ENCODE measurements at regions not wholly inside any gene's neighbourhood (a gene's known extent, or its start where the extent isn't known, plus 50 kb on each side); places are given as distances from the start of the nearest gene placed in this dataset.
A peak's percentile ranks its signal among the peaks of the same experiment; 100 is the strongest.
"Not testable (repeated sequence)": the region's sequence is repeated elsewhere in the genome, so short reads cannot be mapped to it uniquely, and the experiment has no call there.

DNA sequence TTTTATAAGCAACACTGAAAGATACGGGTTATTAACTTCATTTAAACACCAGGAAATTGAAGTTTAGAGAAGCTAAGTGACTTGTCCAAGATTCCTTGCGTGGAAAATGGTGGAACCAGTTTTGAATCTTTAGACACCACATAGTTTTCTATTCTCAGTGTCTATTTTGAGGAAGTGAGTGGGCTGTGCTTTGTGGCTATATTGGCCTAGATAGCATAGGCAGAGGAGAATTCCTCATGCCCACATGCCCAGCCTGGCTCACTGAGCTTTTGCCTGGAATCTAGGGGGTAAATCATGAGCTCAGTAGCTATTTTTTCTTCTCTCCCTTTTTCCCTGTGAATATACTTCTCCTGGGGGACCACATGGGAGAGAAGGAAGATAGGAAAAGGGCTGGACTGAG is 431.3 kb downstream of the HS3ST3B1 start:
- no peak for DNase-seq (ENCODE audit: low spot score)

DNA sequence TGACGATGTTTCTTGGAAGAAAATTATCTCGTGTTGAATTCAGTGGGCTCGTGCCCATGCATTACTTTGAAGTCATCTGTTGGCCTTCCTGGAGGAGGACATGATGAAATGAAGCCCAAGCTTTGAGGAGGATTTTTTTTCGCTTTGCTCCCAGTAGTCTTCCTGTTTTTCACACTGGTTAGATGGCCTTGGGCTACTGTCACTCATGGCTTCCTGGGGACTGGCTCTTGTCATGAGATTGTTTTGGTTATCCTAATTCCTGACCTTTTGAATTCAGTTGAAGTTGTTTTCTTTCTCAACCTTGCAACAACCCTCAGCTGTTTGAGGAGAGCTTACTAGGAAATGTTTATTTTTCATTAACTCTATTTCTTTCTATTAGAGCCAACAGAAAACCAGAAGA is 430.7 kb downstream of the HS3ST3B1 start:
- no peak for DNase-seq (ENCODE audit: low spot score)

DNA sequence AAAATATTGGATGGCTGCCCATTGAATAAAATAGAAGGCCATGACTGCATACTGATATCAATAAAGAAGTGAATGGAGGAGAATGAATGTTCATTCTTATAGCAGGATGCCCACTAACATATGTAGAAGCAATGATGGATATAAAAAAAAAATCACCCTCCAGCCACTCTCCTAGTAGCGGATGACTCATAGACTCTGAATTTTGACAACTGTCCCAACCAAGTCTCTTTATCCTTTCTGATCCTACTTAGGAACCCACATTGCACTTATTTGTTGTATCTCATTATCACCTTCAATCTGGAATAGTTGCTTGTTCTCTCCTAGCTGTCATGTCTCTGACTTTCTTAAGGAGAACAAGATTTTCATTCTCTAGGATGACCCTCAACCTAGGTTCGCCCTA is 429.9 kb downstream of the HS3ST3B1 start:
- no peak for DNase-seq (ENCODE audit: low spot score)

DNA sequence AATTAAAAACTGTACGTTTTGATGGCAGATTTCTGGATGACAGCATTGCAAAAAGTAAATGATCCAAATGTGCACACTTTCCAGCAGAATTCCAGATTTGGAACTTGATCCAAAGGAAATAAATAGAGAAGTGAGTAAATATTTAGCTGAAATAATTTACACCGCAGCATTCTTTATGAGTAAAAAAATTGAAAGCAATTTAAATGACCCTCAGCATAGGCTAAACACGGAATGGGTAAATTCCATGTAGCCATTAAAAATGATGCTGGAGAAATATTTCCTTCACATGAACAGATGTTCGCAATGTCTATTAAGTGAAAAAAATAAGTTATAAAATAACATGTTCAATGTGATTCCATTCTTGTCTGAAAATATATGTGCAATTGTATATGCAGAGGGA is 424.8 kb downstream of the HS3ST3B1 start:
- DNase-seq (ENCODE audit: low spot score): no peak

DNA sequence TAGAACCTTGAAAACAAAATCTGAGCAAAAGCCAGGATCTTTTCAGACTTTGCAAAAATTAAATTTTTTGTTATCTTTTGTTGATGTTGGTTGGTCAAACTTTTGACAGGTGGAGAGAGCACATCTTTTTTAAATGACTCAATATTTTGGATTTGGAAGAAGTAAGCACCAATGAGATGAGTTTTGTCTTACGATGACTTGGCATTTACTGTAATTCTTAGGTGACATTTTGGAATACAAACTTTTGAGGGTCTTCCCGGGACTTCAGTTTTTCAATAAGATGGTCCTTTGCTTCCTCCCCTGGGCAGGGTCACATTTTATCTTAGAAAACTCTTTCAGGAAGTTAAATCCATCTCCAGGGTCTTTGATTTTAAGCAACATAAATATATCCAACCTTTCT is 423.9 kb downstream of the HS3ST3B1 start:
- DNase-seq (ENCODE audit: low spot score): no peak

DNA sequence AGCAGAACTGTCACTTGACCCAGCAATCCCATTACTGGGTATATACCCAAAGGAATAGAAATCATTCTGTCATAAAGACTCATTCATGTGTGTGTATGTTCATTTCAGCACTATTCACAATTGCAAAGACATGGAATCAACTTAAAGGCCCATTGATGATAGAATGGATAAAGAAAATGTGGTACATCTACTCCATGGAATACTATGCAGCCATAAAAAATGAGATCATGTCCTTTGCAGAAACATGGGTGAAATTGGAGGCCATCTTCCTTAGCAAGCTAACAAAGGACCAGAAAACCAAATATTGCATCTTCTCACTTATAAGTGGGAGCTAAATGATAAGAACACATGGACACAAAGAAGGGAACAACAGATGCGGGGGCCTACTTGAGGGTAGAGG is 422.5 kb downstream of the HS3ST3B1 start:
- DNase-seq (ENCODE audit: low spot score): not testable (repeated sequence)

DNA sequence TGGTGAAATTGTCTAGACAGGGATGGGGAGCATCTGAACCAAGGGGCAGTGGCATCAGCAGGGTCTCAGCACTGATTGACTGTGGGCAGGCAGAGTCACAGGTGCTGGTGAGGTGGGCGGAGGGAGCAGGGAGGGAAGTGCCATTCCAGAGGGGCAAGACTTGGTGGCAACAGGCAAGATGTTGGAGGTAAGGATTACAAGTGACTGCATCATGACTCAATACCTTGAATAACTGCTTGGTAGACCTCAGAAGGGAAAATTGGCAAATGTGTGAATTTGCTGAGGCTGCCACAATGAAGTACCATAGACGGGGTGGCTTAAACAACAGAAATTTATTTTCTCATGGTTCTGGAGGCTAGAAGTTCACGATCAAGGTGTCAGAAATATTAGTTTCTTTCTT is 419.1 kb downstream of the HS3ST3B1 start:
- DNase-seq (ENCODE audit: low spot score): no peak

DNA sequence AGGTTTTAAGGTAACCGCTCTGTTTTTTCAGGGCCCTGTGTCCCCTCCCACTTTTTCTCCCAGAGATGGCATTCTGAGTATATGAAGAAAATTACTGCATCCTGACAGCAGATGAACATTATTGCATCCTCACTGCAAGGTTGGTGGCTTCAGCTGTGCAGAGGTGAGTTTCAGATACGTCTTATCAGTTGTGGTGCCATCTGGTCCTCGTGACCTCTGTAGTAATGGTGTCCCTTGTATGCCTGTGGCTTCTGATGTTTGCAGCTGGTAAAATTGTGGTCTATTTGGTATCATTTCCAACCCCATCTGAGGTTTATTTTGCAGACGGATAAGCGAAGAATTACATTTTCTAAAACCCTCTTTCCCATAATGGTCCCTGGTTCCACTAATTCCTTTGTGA is 417.0 kb downstream of the HS3ST3B1 start:
- no peak for DNase-seq (ENCODE audit: low spot score)

DNA sequence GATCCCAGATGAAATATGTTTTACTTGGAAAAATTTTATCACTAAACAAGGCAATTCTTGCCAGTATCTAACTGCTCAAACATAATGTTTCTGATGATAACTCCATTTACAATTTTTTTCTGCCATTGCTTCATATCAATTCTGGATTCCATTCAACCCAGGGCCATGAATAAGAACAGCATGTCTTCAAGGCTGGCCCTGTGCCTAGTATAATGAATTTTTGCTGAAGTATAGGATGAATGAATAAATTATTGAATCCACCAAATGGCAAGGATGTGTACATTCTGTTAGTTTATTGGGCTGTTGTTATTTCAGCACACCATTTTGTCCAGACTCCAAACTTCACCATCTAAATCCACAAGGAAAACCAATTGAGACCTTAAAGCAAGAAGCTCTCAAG is 414.7 kb downstream of the HS3ST3B1 start:
- DNase-seq (ENCODE audit: low spot score): no peak

DNA sequence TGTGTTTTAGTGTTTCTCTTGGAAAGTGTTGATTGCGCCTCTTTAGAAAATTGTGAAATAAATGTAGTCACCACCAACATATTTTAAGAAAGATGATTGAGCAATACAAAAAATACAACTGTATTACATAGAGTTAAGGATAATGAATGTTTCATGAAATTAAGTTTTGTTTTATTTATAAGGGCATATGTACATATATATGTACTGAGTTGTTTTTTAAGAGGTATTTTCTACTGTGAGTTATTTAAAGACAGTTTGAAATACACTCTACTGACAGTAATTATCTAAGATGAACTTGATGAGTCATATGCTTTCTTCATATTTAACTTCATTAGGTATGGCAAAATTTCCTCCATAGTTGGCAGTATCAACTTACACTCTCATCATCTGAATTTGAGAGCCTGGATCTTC is 411.7 kb downstream of the HS3ST3B1 start:
- DNase-seq (ENCODE audit: low spot score): no peak

DNA sequence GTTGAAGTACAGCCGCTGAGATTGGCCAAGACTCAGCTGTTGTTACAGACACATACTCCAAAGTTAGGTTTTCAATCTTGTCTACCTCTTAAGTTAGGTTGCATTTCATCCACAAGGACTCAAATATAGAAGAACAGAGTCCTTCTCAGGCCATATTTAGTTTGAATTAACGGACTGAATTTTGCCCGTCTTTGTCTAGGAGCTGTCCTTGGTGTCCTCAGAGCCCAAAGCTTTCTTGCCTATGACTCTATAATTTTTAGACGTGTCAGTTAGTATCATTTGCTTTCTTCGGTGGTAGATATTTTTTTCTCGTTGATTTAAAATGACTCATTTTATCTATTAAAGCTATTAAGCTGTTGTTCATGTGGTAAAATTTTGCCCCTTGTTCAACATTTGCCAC is 403.2 kb downstream of the HS3ST3B1 start:
- no peak for DNase-seq (ENCODE audit: low spot score)

DNA sequence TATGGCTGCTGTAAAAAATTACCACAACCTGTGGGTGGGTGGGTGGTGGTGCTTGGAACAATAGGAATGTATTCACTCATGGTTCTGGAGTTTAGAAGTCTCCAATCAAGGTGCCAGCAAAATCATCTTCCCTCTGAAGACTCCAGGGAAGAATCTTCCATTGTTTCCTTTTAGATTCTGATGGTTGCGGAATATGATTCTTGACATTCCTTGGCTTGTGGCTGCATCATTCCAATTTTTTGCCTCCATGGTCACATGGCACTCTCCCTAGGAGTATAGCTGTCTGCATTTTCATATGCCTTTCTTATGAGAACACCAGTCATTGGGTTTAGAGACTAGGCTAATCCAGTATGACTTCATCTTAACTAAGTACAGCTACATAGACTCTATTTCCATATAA is 401.0 kb downstream of the HS3ST3B1 start:
- no peak for DNase-seq (ENCODE audit: low spot score)

DNA sequence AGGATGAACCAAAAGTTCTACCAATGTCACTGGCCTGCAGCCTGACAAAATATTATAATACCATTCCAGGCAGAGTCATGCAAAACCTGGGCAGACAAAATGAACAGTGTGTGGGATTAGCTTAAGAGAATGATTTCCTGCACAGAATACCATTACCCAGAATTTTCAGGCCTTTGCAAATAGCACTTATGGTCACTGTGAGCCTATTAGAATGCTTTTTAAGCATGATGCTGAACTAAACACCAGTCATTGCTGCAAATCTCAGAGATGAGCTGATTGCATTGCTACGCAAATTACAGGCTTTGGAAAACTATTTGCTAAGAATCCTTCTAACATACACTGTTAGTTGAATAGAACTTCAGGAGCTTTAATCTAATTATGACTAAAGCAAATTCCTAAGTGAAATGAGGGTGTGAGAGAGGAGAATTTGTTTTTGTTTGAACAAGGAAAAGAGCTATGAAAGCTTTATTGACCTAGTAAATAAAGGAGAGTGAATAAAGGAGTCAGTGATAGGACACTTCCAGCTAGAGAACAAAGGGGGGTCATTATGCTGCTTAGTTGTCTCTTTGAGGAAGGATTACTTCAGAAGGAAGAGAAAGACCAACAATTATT is 398.8 kb downstream of the HS3ST3B1 start:
- peak; percentile 58 for DNase-seq (ENCODE audit: low spot score)

DNA sequence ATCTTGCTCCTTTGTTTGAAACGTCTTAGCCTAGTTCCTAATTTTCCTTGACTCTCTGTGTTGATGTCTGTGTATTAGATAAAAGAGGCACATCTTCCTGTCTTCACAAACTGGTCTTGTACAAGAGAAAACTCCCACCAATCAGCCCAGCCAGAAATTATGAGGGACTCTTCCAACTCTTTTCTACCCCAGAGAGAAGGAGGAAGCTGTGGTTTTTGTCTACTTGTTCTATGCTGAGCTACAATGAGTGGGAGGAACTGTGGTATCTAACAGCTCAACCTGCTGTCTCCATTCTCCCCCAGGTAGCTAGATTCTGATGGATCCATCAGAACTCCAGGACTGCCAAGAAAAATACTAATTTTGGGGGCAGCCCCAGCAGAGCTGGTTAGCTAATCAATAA is 392.5 kb downstream of the HS3ST3B1 start:
- DNase-seq (ENCODE audit: low spot score): no peak

DNA sequence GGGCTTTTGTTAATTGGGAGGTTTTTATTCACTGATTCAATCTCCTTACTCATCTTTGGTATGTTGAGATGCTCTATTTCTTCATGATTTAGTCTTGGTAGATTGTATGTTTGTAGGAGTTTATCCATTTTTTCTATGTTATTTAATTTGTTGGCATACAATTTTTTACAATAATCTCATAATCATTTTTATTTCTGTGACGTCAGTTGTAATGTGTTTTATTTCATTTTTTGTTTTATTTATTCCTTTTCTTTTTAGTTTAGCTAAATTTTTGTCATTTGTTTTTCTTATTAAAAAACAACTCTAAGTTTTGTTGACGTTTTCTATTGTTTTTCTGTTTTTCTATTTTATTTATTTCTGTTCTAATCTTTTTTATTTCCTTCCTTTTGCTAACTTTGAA is 389.8 kb downstream of the HS3ST3B1 start:
- no peak for DNase-seq (ENCODE audit: low spot score)

DNA sequence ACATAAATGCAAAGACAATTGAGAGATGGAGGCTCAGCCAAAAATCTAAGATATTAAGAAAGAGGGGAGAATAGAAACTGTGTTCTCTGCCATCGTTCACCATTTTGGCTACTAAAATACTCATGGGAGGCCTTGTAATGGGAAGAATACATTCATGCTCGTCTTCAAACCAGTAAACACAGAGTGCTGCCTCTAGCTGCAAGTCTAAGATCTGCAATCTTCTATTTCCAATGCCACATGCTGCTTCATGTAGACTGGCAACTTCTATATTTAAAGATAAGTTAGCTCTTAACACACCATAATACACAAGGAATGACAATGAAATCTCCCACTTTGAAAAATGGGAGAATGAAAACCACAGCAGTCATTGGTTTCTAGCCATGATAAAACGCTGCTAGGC is 387.3 kb downstream of the HS3ST3B1 start:
- DNase-seq (ENCODE audit: low spot score): peak; percentile 9

DNA sequence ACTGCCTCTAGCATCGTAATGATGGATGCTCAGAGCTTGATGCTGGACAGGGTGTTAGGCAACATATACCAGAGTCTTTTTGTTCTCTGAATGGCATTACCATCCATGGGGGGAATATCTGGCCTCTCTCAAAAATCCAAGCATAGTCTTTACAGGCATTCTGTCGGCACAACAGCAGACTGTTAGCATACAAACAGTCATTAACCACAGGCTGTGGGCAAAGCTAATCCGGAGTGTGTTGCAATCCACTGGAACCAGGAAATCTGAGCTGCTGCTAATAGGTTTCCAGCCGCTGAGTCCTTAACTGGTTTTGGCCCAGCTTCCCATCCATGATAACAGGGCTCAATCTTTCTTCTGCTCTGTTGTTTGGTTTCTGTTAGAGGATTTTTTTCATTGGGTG is 371.9 kb downstream of the HS3ST3B1 start:
- DNase-seq (ENCODE audit: low spot score): peak; percentile 39

DNA sequence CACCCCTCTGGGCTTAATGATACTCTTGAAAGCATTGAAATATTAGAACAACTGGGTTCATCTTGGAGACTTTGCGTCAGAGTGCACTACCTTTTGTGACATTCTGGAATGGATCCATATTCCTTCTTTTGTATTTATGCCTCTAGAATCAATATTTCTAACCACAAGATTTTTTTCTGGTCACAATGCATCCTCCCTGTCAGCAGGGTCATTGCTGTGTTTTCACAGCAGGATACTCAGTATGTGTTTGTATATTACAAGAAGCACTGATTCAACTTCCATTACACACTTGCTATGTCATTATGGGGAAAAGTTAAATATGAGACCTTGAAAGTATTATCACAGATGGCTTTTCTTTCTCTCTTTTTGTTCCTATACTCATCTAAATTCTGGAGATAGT is 370.0 kb downstream of the HS3ST3B1 start:
- no peak for DNase-seq (ENCODE audit: low spot score)

DNA sequence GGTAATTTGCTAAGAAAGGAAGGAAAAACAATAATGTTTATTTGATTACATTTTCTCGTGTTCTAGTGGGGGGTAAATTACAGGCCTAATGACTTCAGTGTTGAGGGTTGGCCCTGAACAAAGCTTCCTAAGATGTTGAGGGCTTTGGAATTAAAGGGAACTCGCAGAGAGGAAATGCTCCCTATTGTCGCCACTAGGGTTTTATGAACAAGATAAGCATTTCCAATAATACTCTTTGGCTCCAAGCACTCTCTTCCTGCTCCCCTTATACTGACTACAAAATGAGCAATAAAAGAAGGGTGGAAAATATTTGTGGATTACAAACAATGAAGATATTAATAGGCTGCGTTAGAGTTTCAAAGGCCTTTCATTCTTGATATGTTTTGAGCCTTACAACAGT is 363.6 kb downstream of the HS3ST3B1 start:
- DNase-seq (ENCODE audit: low spot score): peak; percentile 3

DNA sequence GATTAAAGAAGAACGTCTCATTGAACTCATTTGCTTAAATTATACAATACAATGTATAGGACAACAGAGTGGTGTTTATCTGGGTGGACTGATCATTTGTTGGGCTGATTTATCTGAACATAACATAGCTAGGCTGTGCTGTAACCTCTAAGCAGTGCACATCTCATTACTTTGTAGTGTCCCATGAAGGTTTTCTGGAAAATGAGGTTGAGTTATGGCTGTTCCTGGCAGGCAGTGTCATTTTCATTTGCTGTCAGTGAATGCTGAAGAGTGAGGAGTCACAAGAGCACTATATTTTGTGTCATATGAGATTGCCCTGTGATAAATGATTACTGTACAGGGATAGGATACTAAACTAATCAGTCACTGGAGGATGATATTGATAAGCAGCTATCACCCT is 340.2 kb downstream of the HS3ST3B1 start:
- DNase-seq (ENCODE audit: low spot score): no peak

DNA sequence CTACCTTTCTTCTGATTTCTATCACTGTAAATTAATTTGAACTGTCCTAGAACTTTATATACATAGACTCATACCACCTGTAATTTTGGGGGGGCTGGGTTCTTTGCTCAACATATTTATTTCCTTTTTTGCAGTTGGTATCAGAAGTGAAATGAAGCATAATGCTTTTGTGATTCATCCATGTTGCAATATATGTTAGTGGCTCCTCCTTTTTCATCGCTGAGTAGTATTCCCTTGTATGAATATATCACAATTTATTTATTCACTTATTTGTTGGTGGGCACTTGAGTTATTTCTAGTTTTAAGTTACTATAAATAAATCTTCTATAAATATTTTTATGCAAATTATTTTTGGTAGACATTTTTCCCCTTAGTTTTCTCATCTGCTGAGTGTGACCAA is 336.4 kb downstream of the HS3ST3B1 start:
- DNase-seq (ENCODE audit: low spot score): no peak

DNA sequence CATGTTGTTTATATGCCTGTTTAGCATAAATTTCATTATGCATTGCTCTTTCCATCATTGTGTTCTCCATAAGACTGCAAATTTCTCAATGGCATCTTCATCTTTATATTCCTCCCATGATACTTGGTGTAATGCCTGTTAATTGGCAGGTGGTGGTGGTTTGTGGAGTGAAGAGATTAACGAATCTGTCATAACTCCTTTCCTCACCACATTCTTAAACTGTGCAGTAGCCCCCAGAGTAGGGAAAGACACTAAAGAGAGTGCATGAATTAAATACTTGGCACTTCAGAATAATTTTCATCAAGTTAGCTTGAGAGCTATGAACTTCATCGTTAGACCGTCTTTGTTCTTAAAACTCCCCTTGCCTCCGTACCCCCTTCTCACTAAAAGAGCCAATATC is 329.7 kb downstream of the HS3ST3B1 start:
- DNase-seq (ENCODE audit: low spot score): no peak

DNA sequence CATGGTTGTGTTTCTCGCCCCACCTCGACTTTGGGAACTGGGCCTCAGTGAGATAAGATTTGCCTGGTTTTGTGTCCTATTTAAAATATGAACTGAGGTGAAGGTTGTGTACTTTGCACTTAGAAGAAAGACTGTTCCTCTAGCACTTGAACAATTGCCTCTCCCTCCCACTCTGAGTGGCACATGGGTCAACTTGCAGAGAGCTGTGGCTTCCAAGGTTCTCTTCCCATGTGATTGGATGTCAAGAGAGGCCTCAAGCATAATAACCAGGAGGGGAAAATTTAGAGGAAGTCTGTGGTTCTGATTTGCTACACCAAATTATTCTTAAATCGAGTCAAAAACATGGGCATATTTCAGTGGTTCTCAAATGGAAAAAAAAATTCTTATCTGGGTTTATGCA is 329.2 kb downstream of the HS3ST3B1 start:
- no peak for DNase-seq (ENCODE audit: low spot score)

DNA sequence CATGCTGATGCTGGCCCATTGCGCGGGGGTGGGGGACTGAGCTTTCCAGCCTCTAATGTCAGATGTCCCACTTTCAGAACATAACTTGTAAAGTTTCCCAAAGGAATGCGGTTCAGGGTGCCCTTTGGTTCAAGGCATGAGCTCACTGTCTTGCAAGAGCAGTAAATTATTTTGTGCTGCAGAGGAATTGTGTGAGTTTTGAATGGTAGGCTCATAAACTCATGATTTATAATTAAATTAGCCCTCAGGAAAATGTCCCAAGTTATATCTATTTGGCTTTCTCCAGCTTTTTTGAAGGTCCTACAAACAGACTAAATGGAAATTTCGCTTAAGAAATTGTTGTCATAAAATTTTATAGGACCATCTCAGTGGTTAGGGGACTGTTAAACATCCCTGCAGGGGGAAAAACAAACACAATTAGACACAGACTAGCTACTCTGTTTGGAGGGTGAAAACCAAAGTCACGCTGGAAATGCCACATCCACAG is 321.8 kb downstream of the HS3ST3B1 start:
- no peak for DNase-seq (ENCODE audit: low spot score)

Data from HuH-7 (cell line).